Osteocyte (in vitro differentiated cells): ENCODE measurements at regions not wholly inside any gene's neighbourhood (a gene's known extent, or its start where the extent isn't known, plus 50 kb on each side); places are given as distances from the start of the nearest gene placed in this dataset.

ENCODE experiments used
- DNase-seq: peaks from one replicate; pipeline ENCODE4 v3.0.0; 2021; ENCODE audit warnings: mixed read lengths; ENCODE audit not compliant: unreplicated experiment; ENCODE audit errors: extremely low spot score
- H3K27ac Mint-ChIP-seq: one replicate; pipeline ENCODE4 v1.8.0; 2021; ENCODE audit warnings: mild to moderate bottlenecking, mixed read lengths; ENCODE audit not compliant: unreplicated experiment
- H3K27me3 Mint-ChIP-seq: one replicate; pipeline ENCODE4 v1.8.0; 2021; ENCODE audit warnings: mixed read lengths; ENCODE audit not compliant: unreplicated experiment
- H3K36me3 Mint-ChIP-seq: one replicate; pipeline ENCODE4 v1.8.0; 2021; ENCODE audit warnings: mixed read lengths; ENCODE audit not compliant: unreplicated experiment
- H3K4me1 Mint-ChIP-seq: one replicate; pipeline ENCODE4 v1.8.0; 2021; ENCODE audit warnings: mixed read lengths; ENCODE audit not compliant: unreplicated experiment
- H3K4me3 Mint-ChIP-seq: one replicate; pipeline ENCODE4 v1.8.0; 2021; ENCODE audit warnings: mild to moderate bottlenecking, moderate library complexity, mixed read lengths; ENCODE audit not compliant: unreplicated experiment
- H3K9me3 Mint-ChIP-seq: one replicate; pipeline ENCODE4 v1.8.0; 2021; ENCODE audit warnings: mixed read lengths; ENCODE audit not compliant: unreplicated experiment
- TF ChIP-seq, protein P1 (sequence below): fragments of 200-600 bp; sonication (generic); IDR thresholded peaks from 2 replicates; pipeline ENCODE4 v1.5.0; 2021; ENCODE audit warnings: antibody characterized with exemption, mild to moderate bottlenecking, moderate library complexity

DNA sequence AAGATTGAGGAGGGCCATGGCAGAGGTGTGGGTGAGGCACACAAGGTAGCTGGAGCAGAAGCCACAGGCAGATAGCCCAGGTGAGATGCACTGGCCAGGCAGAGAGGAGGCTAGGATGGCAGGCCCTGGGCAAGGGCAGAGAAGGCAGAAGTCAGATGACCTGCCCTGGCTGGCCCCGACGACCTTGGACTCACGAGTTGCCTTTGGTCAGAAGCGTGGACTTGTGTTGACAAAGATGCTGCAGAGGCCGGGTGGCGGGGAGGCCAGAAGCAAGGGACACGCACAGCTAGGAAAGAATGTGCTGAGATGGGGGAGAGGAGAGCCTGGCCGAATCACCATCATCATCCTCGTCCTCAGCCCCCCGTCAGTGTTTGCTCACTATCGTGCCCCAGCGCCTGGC lies 123.7 kb downstream of the RBFOX3 start:
- H3K4me3 Mint-ChIP-seq: no peak overlapping the region
- no peaks in the 10 kb centered on the region for H3K9me3 Mint-ChIP-seq
- DNase-seq: no peak
- H3K27ac Mint-ChIP-seq: no peak overlapping the region
- peaks cover 45% of the 10 kb centered on the region for H3K27me3 Mint-ChIP-seq
- peaks cover 6% of the 10 kb centered on the region for H3K4me1 Mint-ChIP-seq
- TF ChIP-seq, protein P1, sequence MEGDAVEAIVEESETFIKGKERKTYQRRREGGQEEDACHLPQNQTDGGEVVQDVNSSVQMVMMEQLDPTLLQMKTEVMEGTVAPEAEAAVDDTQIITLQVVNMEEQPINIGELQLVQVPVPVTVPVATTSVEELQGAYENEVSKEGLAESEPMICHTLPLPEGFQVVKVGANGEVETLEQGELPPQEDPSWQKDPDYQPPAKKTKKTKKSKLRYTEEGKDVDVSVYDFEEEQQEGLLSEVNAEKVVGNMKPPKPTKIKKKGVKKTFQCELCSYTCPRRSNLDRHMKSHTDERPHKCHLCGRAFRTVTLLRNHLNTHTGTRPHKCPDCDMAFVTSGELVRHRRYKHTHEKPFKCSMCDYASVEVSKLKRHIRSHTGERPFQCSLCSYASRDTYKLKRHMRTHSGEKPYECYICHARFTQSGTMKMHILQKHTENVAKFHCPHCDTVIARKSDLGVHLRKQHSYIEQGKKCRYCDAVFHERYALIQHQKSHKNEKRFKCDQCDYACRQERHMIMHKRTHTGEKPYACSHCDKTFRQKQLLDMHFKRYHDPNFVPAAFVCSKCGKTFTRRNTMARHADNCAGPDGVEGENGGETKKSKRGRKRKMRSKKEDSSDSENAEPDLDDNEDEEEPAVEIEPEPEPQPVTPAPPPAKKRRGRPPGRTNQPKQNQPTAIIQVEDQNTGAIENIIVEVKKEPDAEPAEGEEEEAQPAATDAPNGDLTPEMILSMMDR: no peak
- H3K36me3 Mint-ChIP-seq: no peaks in the 10 kb centered on the region

DNA sequence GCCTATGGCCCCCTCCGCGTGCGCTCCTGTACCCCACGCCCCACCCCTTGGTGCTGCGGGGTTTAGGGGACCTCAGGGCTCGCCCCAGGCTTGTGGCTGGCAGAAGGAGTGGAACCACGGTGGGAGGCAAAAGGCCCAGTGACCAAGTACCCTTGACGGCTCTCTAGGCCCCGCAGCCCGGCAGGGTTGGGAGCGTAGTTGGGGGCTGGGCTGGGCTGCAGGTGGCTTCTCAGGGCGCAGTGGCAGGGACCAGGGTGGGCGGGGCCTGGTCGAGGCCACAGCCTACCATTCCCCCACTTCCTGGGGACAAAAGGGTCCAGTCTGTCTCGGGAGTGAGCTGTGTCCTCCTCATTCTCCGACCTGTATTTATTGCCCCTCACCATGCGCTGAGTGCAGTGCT lies 124.9 kb downstream of the RBFOX3 start:
- DNase-seq: no peak
- Mint-ChIP-seq H3K27ac (no peak overlapping the region), H3K4me3 (no peak overlapping the region), H3K36me3 (no peaks in the 10 kb centered on the region), H3K27me3 (peaks cover 46% of the 10 kb centered on the region), H3K9me3 (no peaks in the 10 kb centered on the region), H3K4me1 (peaks cover 6% of the 10 kb centered on the region)
- TF ChIP-seq, protein P1: no peak

DNA sequence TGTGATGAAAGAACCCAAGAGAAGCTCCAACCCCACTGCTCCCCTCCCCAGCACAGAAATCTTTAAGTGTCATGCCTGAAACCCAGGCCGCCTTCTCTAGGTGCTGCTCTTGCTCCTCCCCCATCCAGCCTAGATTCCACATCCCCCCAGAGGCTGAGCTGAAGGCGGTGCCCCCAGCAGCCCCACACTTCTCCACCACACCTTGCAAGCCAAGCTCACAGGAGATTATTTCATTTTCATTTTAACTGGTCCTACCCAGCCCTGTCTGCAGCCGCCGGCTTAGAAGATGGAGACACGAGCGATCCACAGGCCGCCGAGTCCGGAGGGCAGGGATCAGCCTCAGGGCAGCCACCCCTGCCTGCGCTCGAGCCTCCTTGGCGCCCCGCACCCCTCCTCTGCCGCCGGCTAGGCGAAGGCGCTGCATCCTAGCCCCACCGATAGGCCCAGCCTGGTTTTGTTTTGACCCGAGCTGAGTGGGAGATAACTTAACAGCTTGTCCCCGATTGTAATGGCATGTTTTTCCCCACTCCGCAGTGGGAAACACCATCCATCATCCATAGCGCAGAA lies 125.3 kb downstream of the RBFOX3 start:
- peak; percentile 83 for DNase-seq
- H3K27me3 Mint-ChIP-seq: peaks cover 46% of the 10 kb centered on the region
- H3K4me1 Mint-ChIP-seq: peaks cover 6% of the 10 kb centered on the region
- H3K4me3 Mint-ChIP-seq: no peak overlapping the region
- no peaks in the 10 kb centered on the region for H3K36me3 Mint-ChIP-seq
- H3K27ac Mint-ChIP-seq: no peak overlapping the region
- TF ChIP-seq, protein P1: no peak
- H3K9me3 Mint-ChIP-seq: no peaks in the 10 kb centered on the region

DNA sequence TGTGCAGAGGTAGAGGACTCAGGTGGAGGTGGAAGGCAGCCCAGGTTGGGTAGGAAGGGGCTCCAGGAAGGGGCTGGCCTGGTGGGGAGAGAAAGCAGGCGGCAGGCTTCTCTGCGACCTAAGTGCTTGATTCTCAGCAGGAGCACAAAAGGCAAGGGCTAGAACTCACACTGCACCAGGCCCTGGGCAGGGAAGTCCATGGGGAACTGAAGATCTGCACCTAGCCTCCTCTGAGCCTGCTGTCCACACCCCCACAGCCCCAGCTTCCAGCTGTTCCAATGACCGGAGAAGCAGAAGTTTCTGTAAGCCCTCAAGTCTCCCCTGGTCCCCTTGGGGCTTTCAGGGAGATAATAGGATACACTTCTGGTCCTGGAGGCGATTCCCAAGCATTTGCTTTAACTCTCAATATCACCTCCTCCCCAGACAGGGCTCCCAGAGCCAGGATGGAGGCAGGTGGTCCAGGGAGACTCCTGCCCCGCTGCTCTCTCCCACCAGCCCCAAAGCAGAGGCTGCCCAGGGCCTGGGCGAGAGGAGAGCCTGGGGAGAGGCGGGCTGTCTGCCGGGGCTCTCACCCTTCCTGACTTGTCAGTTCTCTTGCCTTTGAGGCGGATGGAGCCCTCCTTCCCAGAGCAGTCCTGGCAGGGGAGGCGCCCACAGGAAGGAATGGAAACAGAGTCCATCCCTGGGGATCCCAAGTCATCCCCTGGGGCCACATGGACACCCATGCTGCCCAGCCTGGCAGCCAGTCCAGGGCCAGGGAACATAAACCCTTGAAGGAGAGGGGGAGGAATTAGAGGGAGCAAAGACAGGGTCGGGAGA lies 126.0 kb downstream of the RBFOX3 start:
- H3K4me3 Mint-ChIP-seq: no peak overlapping the region
- H3K9me3 Mint-ChIP-seq: no peaks in the 10 kb centered on the region
- H3K27me3 Mint-ChIP-seq: peaks cover 43% of the 10 kb centered on the region
- H3K27ac Mint-ChIP-seq: no peak overlapping the region
- no peaks in the 10 kb centered on the region for H3K36me3 Mint-ChIP-seq
- no peak for DNase-seq
- H3K4me1 Mint-ChIP-seq: peaks cover 6% of the 10 kb centered on the region
- TF ChIP-seq, protein P1: no peak

DNA sequence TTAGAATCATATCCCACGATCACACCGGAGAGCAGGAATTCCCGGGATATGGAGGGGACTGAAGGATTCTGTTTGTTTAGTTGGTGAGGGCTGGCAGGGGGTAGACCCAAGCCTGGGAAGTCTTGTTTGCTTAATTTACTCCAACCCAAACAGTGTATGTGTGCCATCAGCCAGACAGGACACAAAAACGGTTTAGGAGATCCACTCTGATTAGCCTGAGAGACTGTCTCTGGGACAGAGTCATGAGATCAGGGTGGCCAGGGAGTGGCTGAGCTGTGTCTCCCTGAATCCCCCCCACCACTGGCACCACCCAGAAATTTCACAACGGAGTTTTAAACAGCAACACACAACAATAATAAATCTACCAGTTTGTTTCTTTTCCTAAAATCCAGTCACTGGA lies 127.0 kb downstream of the RBFOX3 start:
- Mint-ChIP-seq H3K36me3 (no peaks in the 10 kb centered on the region), H3K4me1 (peaks cover 6% of the 10 kb centered on the region), H3K4me3 (no peak overlapping the region), H3K9me3 (no peaks in the 10 kb centered on the region), H3K27me3 (peaks cover 39% of the 10 kb centered on the region), H3K27ac (no peak overlapping the region)
- no peak for DNase-seq
- TF ChIP-seq, protein P1: no peak
